ENCODE measurements at regions not wholly inside any gene's neighbourhood (a gene's known extent, or its start where the extent isn't known, plus 50 kb on each side); places are given as distances from the start of the nearest gene placed in this dataset.
"Not testable (repeated sequence)": the region's sequence is repeated elsewhere in the genome, so short reads cannot be mapped to it uniquely, and the experiment has no call there.

DNA sequence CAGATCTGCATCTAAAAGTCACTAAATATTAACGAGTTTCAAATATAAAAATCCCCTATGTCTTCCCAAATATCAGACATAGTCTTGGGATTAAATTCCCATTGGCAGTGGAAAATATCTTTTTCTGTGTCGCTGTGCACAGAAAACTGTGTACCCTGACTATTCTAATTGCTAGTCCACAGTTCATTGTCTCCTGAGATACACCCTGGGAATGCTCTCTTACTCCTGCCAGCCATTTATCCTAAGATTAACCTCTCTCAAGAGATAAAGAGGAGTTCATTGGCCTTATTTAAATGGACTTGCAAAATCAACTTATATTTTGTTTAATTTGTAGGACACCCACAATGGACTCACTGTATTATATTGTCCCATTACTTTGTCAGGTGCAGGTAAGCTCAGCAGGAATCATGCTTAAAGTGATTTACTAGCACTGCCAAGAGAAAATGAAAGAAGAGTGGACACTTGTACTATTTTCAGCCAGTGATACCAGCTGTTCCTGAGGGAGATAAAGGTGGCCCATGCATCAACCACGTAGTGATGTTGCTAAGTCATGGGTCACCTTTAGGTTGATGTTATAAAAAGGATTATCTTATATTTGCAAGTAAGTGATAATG, 553.8 kb downstream of the PIK3C3 start:
- TF ChIP-seq POLR2A (IDR thresholded peaks at IDR 0.05; ENCODE audit: low read depth, low read length) (no peak), SPI1 (IDR thresholded peaks at IDR 0.05; ENCODE audit: low read depth, low read length) (no peak), PAX5 (IDR thresholded peaks at IDR 0.05; ENCODE audit: insufficient read depth, low read length, severe bottlenecking) (no peak), POLR2AphosphoS5 (IDR thresholded peaks at IDR 0.05; ENCODE audit: low read depth, low read length) (no peak), TAF1 (IDR thresholded peaks at IDR 0.05; ENCODE audit: low read depth, low read length) (no peak), POU2F2 (IDR thresholded peaks at IDR 0.05; ENCODE audit: low read depth, low read length) (no peak)
- FAIRE-seq (no peak), DNase-seq (ENCODE audit: insufficient read length, low spot score) (no peak)

DNA sequence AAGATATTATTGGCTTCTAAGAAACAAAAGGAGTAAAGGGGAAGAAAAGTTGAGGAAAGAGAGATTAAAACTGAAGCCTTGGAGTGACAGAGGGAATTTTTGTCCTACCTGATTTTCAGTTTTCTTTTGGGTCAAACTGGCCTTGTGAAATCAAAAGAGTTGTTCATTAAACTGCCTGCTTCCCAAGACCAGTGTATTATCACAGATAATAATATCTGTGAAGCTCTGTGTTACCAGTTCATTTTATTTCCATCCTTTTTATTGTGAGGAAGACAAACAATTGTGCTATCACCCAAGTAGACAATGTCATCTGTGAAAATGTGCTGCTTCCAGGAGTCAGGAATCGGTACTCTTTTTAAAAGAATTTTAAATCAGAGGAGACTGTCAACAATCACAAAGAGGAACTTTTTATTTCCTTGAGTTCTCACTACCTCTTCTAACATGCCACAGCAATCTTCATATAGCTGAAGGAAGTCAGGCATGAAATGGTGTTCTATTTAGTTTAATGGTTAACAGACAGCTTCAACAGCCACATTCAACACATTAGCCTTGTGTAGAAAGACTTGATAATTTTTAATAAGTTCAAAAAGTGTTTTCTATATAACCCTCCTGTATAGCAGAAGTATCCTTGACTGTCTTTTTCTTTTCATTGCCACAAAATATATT, 554.8 kb downstream of the PIK3C3 start:
- FAIRE-seq (no peak), DNase-seq (ENCODE audit: insufficient read length, low spot score) (no peak)
- TF ChIP-seq PAX5 (IDR thresholded peaks at IDR 0.05; ENCODE audit: insufficient read depth, low read length, severe bottlenecking), result no peak
- TF ChIP-seq POLR2A (IDR thresholded peaks at IDR 0.05; ENCODE audit: low read depth, low read length), result no peak
- no peak for TF ChIP-seq POLR2AphosphoS5 (IDR thresholded peaks at IDR 0.05; ENCODE audit: low read depth, low read length)

DNA sequence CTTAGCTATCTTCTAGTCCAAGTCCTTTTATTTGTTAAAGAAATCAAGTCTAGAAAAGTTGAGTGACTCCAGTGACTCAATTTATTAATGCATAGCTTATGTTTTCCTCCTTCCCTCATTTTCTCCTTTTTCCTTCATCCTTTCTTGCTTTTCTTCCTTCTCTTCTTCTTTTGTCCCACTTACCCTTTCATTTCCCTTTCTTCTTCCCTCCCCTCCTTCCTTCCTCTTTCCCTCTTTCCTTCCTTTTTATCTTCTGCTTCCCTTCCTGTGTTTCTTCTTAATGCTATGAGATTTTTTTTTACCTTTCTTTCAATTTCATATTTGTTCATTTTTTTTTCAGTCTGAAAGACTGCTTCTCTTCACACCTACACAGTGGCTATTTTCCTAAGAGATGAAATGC, 555.5 kb downstream of the PIK3C3 start:
- TF ChIP-seq PAX5 (IDR thresholded peaks at IDR 0.05; ENCODE audit: insufficient read depth, low read length, severe bottlenecking) (no peak), POLR2AphosphoS5 (IDR thresholded peaks at IDR 0.05; ENCODE audit: low read depth, low read length) (no peak), POLR2A (IDR thresholded peaks at IDR 0.05; ENCODE audit: low read depth, low read length) (no peak), SPI1 (IDR thresholded peaks at IDR 0.05; ENCODE audit: low read depth, low read length) (no peak), POU2F2 (IDR thresholded peaks at IDR 0.05; ENCODE audit: low read depth, low read length) (no peak), TAF1 (IDR thresholded peaks at IDR 0.05; ENCODE audit: low read depth, low read length) (no peak)
- no peak for FAIRE-seq

GRCh38 chr18:42513441-42513840, 558.4 kb downstream of the PIK3C3 start:
- TF ChIP-seq SPI1 (IDR thresholded peaks at IDR 0.05; ENCODE audit: low read depth, low read length) (no peak), POLR2A (IDR thresholded peaks at IDR 0.05; ENCODE audit: low read depth, low read length) (no peak), TAF1 (IDR thresholded peaks at IDR 0.05; ENCODE audit: low read depth, low read length) (no peak), POLR2AphosphoS5 (IDR thresholded peaks at IDR 0.05; ENCODE audit: low read depth, low read length) (no peak), PAX5 (IDR thresholded peaks at IDR 0.05; ENCODE audit: insufficient read depth, low read length, severe bottlenecking) (no peak), POU2F2 (IDR thresholded peaks at IDR 0.05; ENCODE audit: low read depth, low read length) (no peak)
- no peak for FAIRE-seq
- no peak for DNase-seq (ENCODE audit: insufficient read length, low spot score)

More for the DNA sequence above, 555.5 kb downstream of the PIK3C3 start:
- DNase-seq (ENCODE audit: insufficient read length, low spot score), result no peak

DNA sequence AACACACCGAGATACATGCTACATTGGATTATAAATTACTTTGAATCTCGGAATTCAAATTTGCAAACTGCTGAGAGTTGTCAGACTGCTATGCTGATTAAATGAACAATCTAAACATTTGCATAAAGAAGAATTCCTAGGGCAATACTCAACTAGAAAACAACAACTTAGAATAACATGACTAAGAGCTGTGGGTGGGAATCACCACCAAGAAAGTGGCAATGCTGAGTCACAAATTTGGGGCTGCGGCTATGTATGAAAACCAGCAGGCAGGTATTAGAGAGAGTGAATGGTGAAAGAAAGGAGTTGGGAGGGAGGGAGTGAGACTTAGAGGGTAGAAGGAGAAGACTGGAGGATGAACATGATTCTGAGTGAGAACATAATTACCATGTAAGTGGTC, 559.5 kb downstream of the PIK3C3 start:
- no peak for FAIRE-seq
- TF ChIP-seq SPI1 (IDR thresholded peaks at IDR 0.05; ENCODE audit: low read depth, low read length) (no peak), TAF1 (IDR thresholded peaks at IDR 0.05; ENCODE audit: low read depth, low read length) (no peak), PAX5 (IDR thresholded peaks at IDR 0.05; ENCODE audit: insufficient read depth, low read length, severe bottlenecking) (no peak), POU2F2 (IDR thresholded peaks at IDR 0.05; ENCODE audit: low read depth, low read length) (no peak), POLR2AphosphoS5 (IDR thresholded peaks at IDR 0.05; ENCODE audit: low read depth, low read length) (no peak), POLR2A (IDR thresholded peaks at IDR 0.05; ENCODE audit: low read depth, low read length) (no peak)
- DNase-seq (ENCODE audit: insufficient read length, low spot score), result no peak

GRCh38 chr18:42517896-42518295, 562.9 kb downstream of the PIK3C3 start:
- no peak for FAIRE-seq
- TF ChIP-seq POU2F2 (IDR thresholded peaks at IDR 0.05; ENCODE audit: low read depth, low read length) (no peak), PAX5 (IDR thresholded peaks at IDR 0.05; ENCODE audit: insufficient read depth, low read length, severe bottlenecking) (no peak), POLR2A (IDR thresholded peaks at IDR 0.05; ENCODE audit: low read depth, low read length) (no peak), SPI1 (IDR thresholded peaks at IDR 0.05; ENCODE audit: low read depth, low read length) (no peak), POLR2AphosphoS5 (IDR thresholded peaks at IDR 0.05; ENCODE audit: low read depth, low read length) (no peak), TAF1 (IDR thresholded peaks at IDR 0.05; ENCODE audit: low read depth, low read length) (no peak)
- DNase-seq (ENCODE audit: insufficient read length, low spot score), result no peak

DNA sequence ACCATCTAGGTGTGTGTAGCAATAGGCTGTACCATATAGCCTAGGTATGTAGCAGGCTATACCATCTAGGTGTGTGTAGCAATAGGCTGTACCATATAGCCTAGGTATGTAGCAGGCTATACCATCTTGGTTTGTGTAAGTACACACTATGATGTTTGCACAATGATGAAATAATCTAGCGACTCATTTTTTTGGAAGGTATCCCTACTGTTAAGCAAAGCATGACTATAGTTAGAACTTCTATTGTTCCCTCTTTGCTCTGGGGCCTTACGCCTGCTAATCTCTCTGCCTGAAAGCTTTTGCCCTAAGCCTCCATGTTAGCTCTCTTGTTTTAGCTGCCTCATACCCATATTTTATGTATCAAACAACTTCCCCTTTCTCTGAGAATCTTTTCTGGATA, 563.3 kb downstream of the PIK3C3 start:
- not testable (repeated sequence) for DNase-seq (ENCODE audit: insufficient read length, low spot score); FAIRE-seq

DNA sequence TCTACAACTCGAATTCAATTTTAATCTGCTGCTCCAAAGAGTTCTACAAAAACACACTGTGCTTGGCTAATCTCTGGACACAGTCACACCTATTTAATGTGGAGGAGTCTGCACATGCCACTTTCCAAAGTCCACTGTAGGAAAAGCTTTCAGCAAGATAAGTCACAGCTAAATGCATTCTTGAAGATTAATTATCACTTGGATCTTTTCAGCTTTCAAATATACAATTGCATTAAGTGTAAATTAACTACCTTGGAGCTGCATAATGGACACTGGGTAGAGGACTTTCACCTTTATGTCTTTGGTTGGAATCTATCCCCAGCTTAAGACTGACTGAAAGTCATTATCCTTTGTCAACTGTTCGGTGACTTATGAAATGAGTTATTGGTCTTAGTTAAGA, 565.1 kb downstream of the PIK3C3 start:
- TF ChIP-seq POU2F2 (IDR thresholded peaks at IDR 0.05; ENCODE audit: low read depth, low read length) (no peak), POLR2A (IDR thresholded peaks at IDR 0.05; ENCODE audit: low read depth, low read length) (no peak)
- FAIRE-seq, result no peak
- no peak for DNase-seq (ENCODE audit: insufficient read length, low spot score)

DNA sequence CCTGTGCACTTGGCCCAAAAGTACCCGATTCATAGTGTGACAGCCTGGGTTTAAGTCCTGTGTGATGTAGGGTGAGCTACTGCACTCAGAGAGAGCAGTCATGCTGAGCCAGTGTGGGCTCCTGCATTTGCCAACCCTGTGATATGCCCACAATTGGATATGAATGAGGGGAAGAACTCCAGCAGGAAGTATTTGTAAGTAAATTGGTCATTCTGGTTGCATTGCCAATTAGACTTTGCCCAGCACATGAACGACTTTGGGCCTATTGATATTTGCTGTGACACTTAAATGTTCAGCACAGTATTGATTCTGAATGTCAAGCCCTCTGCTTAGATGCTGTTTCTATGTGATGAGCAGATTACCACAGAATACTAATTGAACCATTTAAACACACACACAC, 570.9 kb downstream of the PIK3C3 start:
- no peak for DNase-seq (ENCODE audit: insufficient read length, low spot score)

DNA sequence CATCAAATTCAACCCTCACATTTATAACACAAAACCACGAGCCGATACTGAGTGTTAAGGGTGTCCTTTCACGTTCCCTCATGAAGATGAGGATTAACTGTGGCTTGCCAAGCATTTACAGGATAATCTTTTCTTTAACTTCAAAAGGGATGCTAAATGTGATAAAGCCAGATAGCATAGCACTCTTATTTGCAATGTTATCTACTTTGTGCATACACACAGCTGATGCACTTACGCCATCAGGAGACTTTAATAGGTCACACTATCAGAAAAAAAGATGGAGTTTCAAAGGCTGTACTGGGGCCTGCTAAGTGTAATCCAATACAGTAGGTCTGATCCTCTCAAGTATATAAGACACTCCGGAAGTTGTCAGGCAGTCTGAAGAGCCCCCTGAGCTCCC, 572.7 kb downstream of the PIK3C3 start:
- DNase-seq (ENCODE audit: insufficient read length, low spot score) (no peak), FAIRE-seq (no peak)
- TF ChIP-seq POLR2AphosphoS5 (IDR thresholded peaks at IDR 0.05; ENCODE audit: low read depth, low read length), result no peak
- no peak for TF ChIP-seq PAX5 (IDR thresholded peaks at IDR 0.05; ENCODE audit: insufficient read depth, low read length, severe bottlenecking)
- no peak for TF ChIP-seq SPI1 (IDR thresholded peaks at IDR 0.05; ENCODE audit: low read depth, low read length)
- no peak for TF ChIP-seq POLR2A (IDR thresholded peaks at IDR 0.05; ENCODE audit: low read depth, low read length)
- no peak for TF ChIP-seq TAF1 (IDR thresholded peaks at IDR 0.05; ENCODE audit: low read depth, low read length)
- no peak for TF ChIP-seq POU2F2 (IDR thresholded peaks at IDR 0.05; ENCODE audit: low read depth, low read length)

More for the DNA sequence above, 570.9 kb downstream of the PIK3C3 start:
- TF ChIP-seq TAF1 (IDR thresholded peaks at IDR 0.05; ENCODE audit: low read depth, low read length), result no peak
- no peak for FAIRE-seq
